ENCODE measurements at regions not wholly inside any gene's neighbourhood (a gene's known extent, or its start where the extent isn't known, plus 50 kb on each side); places are given as distances from the start of the nearest gene placed in this dataset.
A peak's percentile ranks its signal among the peaks of the same experiment; 100 is the strongest.
"Not testable (repeated sequence)": the region's sequence is repeated elsewhere in the genome, so short reads cannot be mapped to it uniquely, and the experiment has no call there.

GRCh38 chr18:27311114-27311513 lies 126.0 kb upstream of the CHST9 start:
- intact Hi-C loops (cut with DNase I): no loop called here
- Histone ChIP-seq H3K4me3 (no peak overlapping the region), H3K36me3 (no peaks in the 10 kb centered on the region), H3K27me3 (no peaks in the 10 kb centered on the region), H3K9me3 (peaks cover 0 to 3% of the 10 kb centered on the region in 2 donors), H3K27ac (no peak overlapping the region), H3K4me1 (no peaks in the 10 kb centered on the region)
- no peak for TF ChIP-seq CTCF (IDR thresholded peaks at IDR 0.05)
- ATAC-seq: no peak
- no peak for DNase-seq

- Histone ChIP-seq H3K4me3 (no peak overlapping the region), H3K36me3 (no peaks in the 10 kb centered on the region), H3K27ac (no peak overlapping the region), H3K27me3 (no peaks in the 10 kb centered on the region), H3K4me1 (no peaks in the 10 kb centered on the region), H3K9me3 (no peaks in the 10 kb centered on the region)
- intact Hi-C loops (cut with DNase I): no loop called here
- no peak for TF ChIP-seq CTCF (IDR thresholded peaks at IDR 0.05)
- no peak for DNase-seq
- ATAC-seq: no peak
Measured at GRCh38 chr18:27301615-27302378, 116.7 kb upstream of the CHST9 start.

GRCh38 chr18:27298214-27298804 lies 113.2 kb upstream of the CHST9 start:
- DNase-seq: peak in 2 of 4 donors; percentile 9 to 22
- Histone ChIP-seq H3K27me3 (no peaks in the 10 kb centered on the region), H3K27ac (no peak overlapping the region), H3K9me3 (no peaks in the 10 kb centered on the region), H3K4me1 (no peaks in the 10 kb centered on the region), H3K4me3 (no peak overlapping the region), H3K36me3 (no peaks in the 10 kb centered on the region)
- peak in 1 of 2 donors; percentile 10 for TF ChIP-seq CTCF (IDR thresholded peaks at IDR 0.05)
- intact Hi-C loops (cut with DNase I): no loop called here
- no peak for ATAC-seq

- DNase-seq; H3K4me1 ChIP-seq; H3K36me3 ChIP-seq; ATAC-seq; H3K27ac ChIP-seq; H3K9me3 ChIP-seq; H3K4me3 ChIP-seq; H3K27me3 ChIP-seq; intact Hi-C loops (cut with DNase I): not testable (repeated sequence)
Measured at GRCh38 chr18:27285973-27286562, 101.0 kb upstream of the CHST9 start.

GRCh38 chr18:27278131-27278530 lies 93.0 kb upstream of the CHST9 start:
- Histone ChIP-seq H3K36me3 (no peaks in the 10 kb centered on the region), H3K27ac (no peak overlapping the region), H3K9me3 (peaks cover 0 to 6% of the 10 kb centered on the region in 2 donors), H3K4me3 (no peak overlapping the region), H3K27me3 (no peaks in the 10 kb centered on the region), H3K4me1 (no peaks in the 10 kb centered on the region)
- ATAC-seq (no peak), DNase-seq (no peak)
- no peak for TF ChIP-seq CTCF (IDR thresholded peaks at IDR 0.05)
- intact Hi-C loops (cut with DNase I): no loop called here

All from left lung (tissue), 4 donors.